Panc1 (cell line): ENCODE measurements at regions not wholly inside any gene's neighbourhood (a gene's known extent, or its start where the extent isn't known, plus 50 kb on each side); places are given as distances from the start of the nearest gene placed in this dataset.

Experiments
- ATAC-seq: fragments of 200-7000 bp; cut with Tn5 transposase; 2 replicates; pipeline ENCODE4 v1.9.1; 2020; ENCODE audit warnings: mild to moderate bottlenecking, moderate library complexity
- BruUV-seq: library from RNA; stranded (reverse); fragments of 400-500 nt; replicated peaks from 2 replicates; lab custom pipeline; 2021; lab: Mats Ljungman, UMichigan
- CTCF ChIA-PET: fragments of 300-600 bp; sonication (Branson Sonifier 250); formaldehyde crosslinking; loops from one replicate; lab custom pipeline; 2022; ENCODE audit warnings: antibody characterized with exemption; lab: Charles Lee
- POLR2A ChIA-PET: fragments of 300-600 bp; sonication (Branson Sonifier 250); formaldehyde crosslinking; loops from one replicate; lab custom pipeline; 2022; ENCODE audit warnings: antibody characterized with exemption; lab: Charles Lee
- DNase-seq: peaks from one replicate; pipeline ENCODE4 v3.0.0-alpha.2; 2010; ENCODE audit warnings: low read depth, low spot score
- H3K27ac ChIP-seq: 2 replicates; pipeline ENCODE4 v1.5.1; 2011; ENCODE audit warnings: mild to moderate bottlenecking, low read length, inconsistent platforms
- H3K27me3 ChIP-seq: fragments of 200-500 bp; sonication (Bioruptor generic); 2 replicates; pipeline ENCODE4 v1.6.0; 2014; ENCODE audit warnings: low read length, inconsistent platforms; ENCODE audit not compliant: control insufficient read depth, insufficient read depth
- H3K36me3 ChIP-seq: fragments of 200-500 bp; sonication (Bioruptor generic); 2 replicates; pipeline ENCODE4 v1.5.1; 2014; ENCODE audit warnings: inconsistent platforms, mild to moderate bottlenecking, low read length, moderate library complexity; ENCODE audit not compliant: control insufficient read depth, insufficient read depth
- H3K4me1 ChIP-seq: 2 replicates; pipeline ENCODE4 v1.5.1; 2011; ENCODE audit warnings: inconsistent platforms, mild to moderate bottlenecking, low read length, moderate library complexity; ENCODE audit not compliant: control insufficient read depth, insufficient read depth
- H3K4me3 ChIP-seq, 2 experiments: 2 replicates each; pipeline ENCODE4 v1.5.1; 2011 to 2012; ENCODE audit warnings: low read depth in 2 of 2, low read length in 2 of 2, mild to moderate bottlenecking in 2 of 2, inconsistent platforms in 1 of 2, moderate library complexity in 1 of 2
- H3K9me3 ChIP-seq: fragments of 200-500 bp; sonication (Bioruptor generic); 2 replicates; pipeline ENCODE4 v1.5.1; 2014; ENCODE audit warnings: low read depth, mild to moderate bottlenecking, inconsistent platforms, low read length, moderate library complexity; ENCODE audit not compliant: control insufficient read depth, insufficient read depth
- POLR2AphosphoS5 ChIP-seq: IDR thresholded peaks from 2 replicates; pipeline ENCODE4 v1.6.1; 2012; ENCODE audit warnings: mild to moderate bottlenecking, low read depth, low read length, moderate library complexity
- REST ChIP-seq, 2 experiments: IDR thresholded peaks; 2 replicates each; pipeline ENCODE4 v1.6.1; 2011 to 2012; ENCODE audit warnings: low read depth in 2 of 2, control low read depth in 1 of 2, low read length in 1 of 2, mild to moderate bottlenecking in 1 of 2, moderate library complexity in 1 of 2; ENCODE audit not compliant: insufficient read depth in 1 of 2
- SIN3A ChIP-seq: IDR thresholded peaks from 2 replicates; pipeline ENCODE4 v1.6.1; 2012; ENCODE audit warnings: low read depth, mild to moderate bottlenecking, low read length, moderate library complexity, borderline replicate concordance; ENCODE audit not compliant: insufficient read depth
- TCF7L2 ChIP-seq: IDR thresholded peaks from 2 replicates; pipeline ENCODE4 v1.6.1; 2011; ENCODE audit warnings: mild to moderate bottlenecking, low read depth, low read length, inconsistent platforms
- in situ Hi-C: cut with HindIII; loops from 2 replicates; pipeline ENCODE4 v1.10.0; 2016; ENCODE audit warnings: low sequenced_read_pairs, low pct_unique_long_range_greater_than_20kb
- intact Hi-C: fragments of 100-400 bp; cut with micrococcal nuclease; formaldehyde crosslinking; loops from one replicate; pipeline ENCODE4 v1.10.0; 2022; ENCODE audit not compliant: unreplicated experiment
- TF ChIP-seq, protein P1 (sequence below): fragments of 450-650 bp; IDR thresholded peaks from 2 replicates; pipeline ENCODE4 v1.5.1; 2017; ENCODE audit warnings: mild to moderate bottlenecking

DNA sequence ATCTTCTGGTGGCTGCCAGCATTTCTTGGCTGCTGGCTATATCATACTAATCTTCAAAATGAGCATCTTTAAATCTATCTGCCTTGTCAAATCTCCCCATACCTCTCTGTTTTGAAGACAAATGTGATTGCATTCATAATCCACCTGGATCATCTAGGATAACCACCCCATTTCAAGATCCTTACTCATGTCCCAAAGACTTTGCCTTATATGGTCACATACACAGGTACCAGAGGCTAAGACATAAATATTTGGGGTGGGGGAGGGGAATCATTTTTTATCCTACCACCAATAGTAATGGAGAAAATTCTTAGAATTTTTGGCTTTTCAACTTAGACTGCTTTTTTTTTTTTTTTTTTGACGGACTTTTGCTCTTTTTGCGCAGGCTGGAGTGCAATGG, 970.8 kb downstream of the PLOD2 start:
- POLR2A ChIA-PET = interaction anchor here (0.7 kb wide), 1 partner anchor 15 kb away, joined by 12 read pairs; no protein-coding TSS in a partner anchor
- TF ChIP-seq, protein P1, sequence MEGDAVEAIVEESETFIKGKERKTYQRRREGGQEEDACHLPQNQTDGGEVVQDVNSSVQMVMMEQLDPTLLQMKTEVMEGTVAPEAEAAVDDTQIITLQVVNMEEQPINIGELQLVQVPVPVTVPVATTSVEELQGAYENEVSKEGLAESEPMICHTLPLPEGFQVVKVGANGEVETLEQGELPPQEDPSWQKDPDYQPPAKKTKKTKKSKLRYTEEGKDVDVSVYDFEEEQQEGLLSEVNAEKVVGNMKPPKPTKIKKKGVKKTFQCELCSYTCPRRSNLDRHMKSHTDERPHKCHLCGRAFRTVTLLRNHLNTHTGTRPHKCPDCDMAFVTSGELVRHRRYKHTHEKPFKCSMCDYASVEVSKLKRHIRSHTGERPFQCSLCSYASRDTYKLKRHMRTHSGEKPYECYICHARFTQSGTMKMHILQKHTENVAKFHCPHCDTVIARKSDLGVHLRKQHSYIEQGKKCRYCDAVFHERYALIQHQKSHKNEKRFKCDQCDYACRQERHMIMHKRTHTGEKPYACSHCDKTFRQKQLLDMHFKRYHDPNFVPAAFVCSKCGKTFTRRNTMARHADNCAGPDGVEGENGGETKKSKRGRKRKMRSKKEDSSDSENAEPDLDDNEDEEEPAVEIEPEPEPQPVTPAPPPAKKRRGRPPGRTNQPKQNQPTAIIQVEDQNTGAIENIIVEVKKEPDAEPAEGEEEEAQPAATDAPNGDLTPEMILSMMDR = no peak
- no peak for TF ChIP-seq TCF7L2
- TF ChIP-seq REST (IDR thresholded peaks at IDR 0.05; ENCODE audit: insufficient read depth in 1 of 2, low read depth in 2 of 2, low read length in 1 of 2) = no peak
- no peak for TF ChIP-seq SIN3A
- no peak for TF ChIP-seq POLR2AphosphoS5
- Histone ChIP-seq H3K9me3 (peaks cover 5% of the 10 kb centered on the region; the same call in 1 of the 2 replicates), H3K36me3 (no peaks in the 10 kb centered on the region), H3K27ac (no peak overlapping the region), H3K4me3 (no peak overlapping the region), H3K4me1 (no peaks in the 10 kb centered on the region), H3K27me3 (no peaks in the 10 kb centered on the region)
- intact Hi-C loops (no loop called here), in situ Hi-C loops (no loop called here)
- ATAC-seq (no peak), DNase-seq (no peak)
- CTCF ChIA-PET = no interaction called here
- no TSS peak for BruUV-seq

DNA sequence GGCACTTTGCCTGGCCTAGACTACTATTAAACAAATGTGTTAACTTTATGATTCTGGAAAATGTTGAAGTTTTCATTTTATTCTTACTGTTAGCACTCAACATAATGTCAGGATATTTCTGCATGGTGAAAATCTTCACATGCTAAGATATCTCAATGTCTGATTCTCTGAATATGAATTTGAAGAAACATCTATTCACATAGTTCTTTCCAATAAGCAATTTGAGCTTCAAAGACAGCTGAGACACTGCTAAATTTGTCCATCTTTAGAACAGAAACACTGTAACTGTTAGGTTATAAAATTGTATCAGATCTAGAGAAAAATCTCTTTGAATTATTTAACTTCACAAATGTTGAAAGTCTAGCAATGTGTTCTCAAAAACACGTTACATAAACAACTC, 970.2 kb downstream of the PLOD2 start:
- CTCF ChIA-PET = no interaction called here
- no TSS peak for BruUV-seq

More for the DNA sequence above, 970.2 kb downstream of the PLOD2 start:
- TF ChIP-seq, protein P1 = no peak
- TF ChIP-seq SIN3A = no peak
- TF ChIP-seq POLR2AphosphoS5 = no peak
- TF ChIP-seq TCF7L2 = no peak
- no peak for TF ChIP-seq REST (IDR thresholded peaks at IDR 0.05; ENCODE audit: insufficient read depth in 1 of 2, low read depth in 2 of 2, low read length in 1 of 2)
- POLR2A ChIA-PET = interaction anchor here (0.7 kb wide), 1 partner anchor 16 kb away, joined by 12 read pairs; no protein-coding TSS in a partner anchor
- Histone ChIP-seq H3K4me1 (no peaks in the 10 kb centered on the region), H3K27ac (no peak overlapping the region), H3K9me3 (peaks cover under 1% of the 10 kb centered on the region; the same call in 1 of the 2 replicates), H3K36me3 (no peaks in the 10 kb centered on the region), H3K27me3 (no peaks in the 10 kb centered on the region), H3K4me3 (no peak overlapping the region)
- ATAC-seq (no peak), DNase-seq (no peak)
- in situ Hi-C loops (no loop called here), intact Hi-C loops (no loop called here)
